ENCODE measurements at regions not wholly inside any gene's neighbourhood (a gene's known extent, or its start where the extent isn't known, plus 50 kb on each side); places are given as distances from the start of the nearest gene placed in this dataset.

- TF ChIP-seq CTCF (IDR thresholded peaks at IDR 0.05; ENCODE audit: low read length) (no peak), EZH2 (optimal IDR thresholded peaks at IDR 0.05; ENCODE audit: low read depth, low read length) (no peak), EZH2phosphoT487 (IDR thresholded peaks at IDR 0.05; ENCODE audit: low read length) (no peak)
These were observed 128.3 kb downstream of the AXIN2 start for GRCh38 chr17:65433157-65433556.
